B cell (primary cell): ENCODE measurements at regions not wholly inside any gene's neighbourhood (a gene's known extent, or its start where the extent isn't known, plus 50 kb on each side); places are given as distances from the start of the nearest gene placed in this dataset.

Experiments
- ATAC-seq: fragments of 200-7000 bp; cut with Tn5 transposase; one replicate; pipeline ENCODE4 v1.10.0; 2021; ENCODE audit warnings: low read depth, mild to moderate bottlenecking, moderate number of reproducible peaks, moderate library complexity
- CTCF ChIA-PET: fragments of 350-600 bp; sonication (Branson Sonifier 250); formaldehyde crosslinking; loops from one replicate; lab custom pipeline; 2021; ENCODE audit warnings: antibody characterized with exemption, inconsistent platforms; lab: Charles Lee
- POLR2A ChIA-PET: fragments of 350-600 bp; sonication (Branson Sonifier 250); formaldehyde crosslinking; loops from one replicate; lab custom pipeline; 2021; ENCODE audit warnings: antibody characterized with exemption; lab: Charles Lee
- DNase-seq: peaks from one replicate; pipeline ENCODE4 v3.0.0; 2013
- H2AFZ ChIP-seq: 2 replicates; pipeline ENCODE4 v1.6.1; 2012; ENCODE audit warnings: mild to moderate bottlenecking, low read depth, low read length; ENCODE audit not compliant: insufficient read depth, poor library complexity, severe bottlenecking
- H3K27ac ChIP-seq, 2 donors: 1 replicate in 1 of 2; 2 replicates in 1 of 2; pipeline ENCODE4 v1.5.1; 2012 to 2013; ENCODE audit warnings: low read length in 2 of 2, mild to moderate bottlenecking in 2 of 2, moderate library complexity in 1 of 2
- H3K27me3 ChIP-seq, 4 experiments: fragments of 200-600 bp in 1 of 4; sonication (generic) in 1 of 4; replicated peaks in 1 of 4; 1 replicate in 2 of 4; 2 replicates in 2 of 4; pipeline versions ENCODE4 v1.6.1 to v1.7.0; 2013 to 2016; ENCODE audit warnings: low read length in 3 of 4, mild to moderate bottlenecking in 2 of 4, mixed read lengths in 1 of 4, moderate library complexity in 1 of 4; ENCODE audit not compliant: insufficient read depth in 4 of 4, control insufficient read depth in 3 of 4; ENCODE audit errors: control extremely low read depth in 1 of 4
- H3K36me3 ChIP-seq, 2 experiments: replicated peaks in 1 of 2; 1 replicate in 1 of 2; 2 replicates in 1 of 2; pipeline versions ENCODE4 v1.6.1 to v1.7.1; 2013; ENCODE audit warnings: low read length in 1 of 2; ENCODE audit not compliant: insufficient read depth in 2 of 2, control insufficient read depth in 1 of 2; ENCODE audit errors: control extremely low read depth in 1 of 2, extremely low read depth in 1 of 2
- H3K4me1 ChIP-seq, 2 donors: fragments of 200-600 bp in 1 of 2; sonication (generic) in 1 of 2; 1 replicate in 1 of 2; 2 replicates in 1 of 2; pipeline versions ENCODE4 v1.5.1 to v1.6.1; 2013 to 2017; ENCODE audit warnings: low read length in 2 of 2; ENCODE audit not compliant: control insufficient read depth in 2 of 2, insufficient read depth in 2 of 2
- H3K4me2 ChIP-seq: replicated peaks from 2 replicates; pipeline ENCODE3; 2012; ENCODE audit warnings: mild to moderate bottlenecking, low read depth, low read length; ENCODE audit not compliant: poor library complexity, severe bottlenecking
- H3K4me3 ChIP-seq, 5 experiments: fragments of 200-600 bp in 1 of 5; sonication (generic) in 1 of 5; 1 replicate in 3 of 5; 2 replicates in 2 of 5; pipeline versions ENCODE4 v1.5.1 to v1.7.0; 2011 to 2016; ENCODE audit warnings: low read length in 4 of 5, mild to moderate bottlenecking in 4 of 5, low read depth in 2 of 5, control low read depth in 1 of 5, moderate library complexity in 1 of 5; ENCODE audit not compliant: insufficient read depth in 1 of 5; ENCODE audit errors: control extremely low read depth in 1 of 5, extremely low read depth in 1 of 5
- H3K79me2 ChIP-seq: fragments of 200-600 bp; sonication (generic); one replicate; pipeline ENCODE4 v1.6.0; 2016; ENCODE audit warnings: low read length; ENCODE audit not compliant: control insufficient read depth, insufficient read depth
- H3K9ac ChIP-seq: fragments of 200-600 bp; sonication (generic); 2 replicates; pipeline ENCODE4 v1.6.1; 2017; ENCODE audit warnings: mild to moderate bottlenecking, low read length, moderate library complexity
- H3K9me3 ChIP-seq, 3 donors: one replicate each; pipeline versions ENCODE4 v1.6.1 to v1.7.1; 2013; ENCODE audit warnings: low read length in 2 of 3; ENCODE audit not compliant: control insufficient read depth in 2 of 3, insufficient read depth in 1 of 3; ENCODE audit errors: control extremely low read depth in 1 of 3
- H4K20me1 ChIP-seq: 2 replicates; pipeline ENCODE4 v1.6.0; 2012; ENCODE audit warnings: mild to moderate bottlenecking, low read length; ENCODE audit not compliant: insufficient read depth, control insufficient read depth, poor library complexity, severe bottlenecking
- H3K27ac Mint-ChIP-seq: one replicate; pipeline ENCODE4 v1.8.0; 2021; ENCODE audit warnings: mixed read lengths
- H3K27me3 Mint-ChIP-seq: one replicate; pipeline ENCODE4 v1.8.0; 2021; ENCODE audit warnings: mixed read lengths
- H3K4me1 Mint-ChIP-seq: one replicate; pipeline ENCODE4 v1.8.0; 2021; ENCODE audit warnings: mixed read lengths
- H3K4me3 Mint-ChIP-seq: one replicate; pipeline ENCODE4 v1.8.0; 2021; ENCODE audit warnings: mixed read lengths
- H3K9me3 Mint-ChIP-seq: one replicate; pipeline ENCODE4 v1.8.0; 2022; ENCODE audit warnings: mixed read lengths; ENCODE audit not compliant: insufficient read depth
- CTCF ChIP-seq: fragments of 200-600 bp; IDR thresholded peaks from one replicate; pipeline ENCODE4 v1.8.0; 2022; ENCODE audit warnings: antibody characterized with exemption, mild to moderate bottlenecking
- EZH2 ChIP-seq: IDR thresholded peaks from 2 replicates; pipeline ENCODE4 v1.6.1; 2012; ENCODE audit warnings: borderline replicate concordance, low read depth, mild to moderate bottlenecking, moderate library complexity, low read length; ENCODE audit not compliant: insufficient read depth, poor library complexity, severe bottlenecking
- WGBS: methylation state at CpG from one replicate; pipeline ENCODE4 v1.1.5; 2013; ENCODE audit warnings: missing lambda C conversion rate; ENCODE audit not compliant: insufficient coverage; 5-methylcytosine and 5-hydroxymethylcytosine counted together
- intact Hi-C: fragments of 100-400 bp; cut with micrococcal nuclease; formaldehyde crosslinking; loops from one replicate; pipeline ENCODE4 v1.10.0; 2022

GRCh38 chr18:78564030-78564429 lies 415.6 kb upstream of the SALL3 start:
- H3K4me2 ChIP-seq: no peak overlapping the region
- no peak for ATAC-seq
- Mint-ChIP-seq H3K9me3 (peaks cover 4% of the 10 kb centered on the region), H3K27ac (no peak overlapping the region), H3K4me1 (no peaks in the 10 kb centered on the region), H3K4me3 (no peak overlapping the region), H3K27me3 (no peaks in the 10 kb centered on the region)
- intact Hi-C loops: no loop called here
- H3K9ac ChIP-seq: no peak overlapping the region
- no peaks in the 10 kb centered on the region for H3K4me1 ChIP-seq
- TF ChIP-seq CTCF (no peak), EZH2 (no peak)
- H3K27me3 ChIP-seq: no peaks in the 10 kb centered on the region
- POLR2A ChIA-PET: no interaction called here
- H3K4me3 ChIP-seq: no peak overlapping the region
- H3K36me3 ChIP-seq: no peaks in the 10 kb centered on the region
- H3K9me3 ChIP-seq: peaks cover 0 to 38% (median 0%) of the 10 kb centered on the region in 3 donors
- CTCF ChIA-PET: no interaction called here
- H3K79me2 ChIP-seq: no peaks in the 10 kb centered on the region
- WGBS: 87% methylated on average over 5 of the region's 7 CpGs
- no peaks in the 10 kb centered on the region for H4K20me1 ChIP-seq
- no peak for DNase-seq
- H2AFZ ChIP-seq: no peak overlapping the region
- no peak overlapping the region for H3K27ac ChIP-seq

- H3K4me1 Mint-ChIP-seq: no peaks in the 10 kb centered on the region
- Histone ChIP-seq H3K4me1 (no peaks in the 10 kb centered on the region), H3K4me3 (no peak overlapping the region), H2AFZ (no peak overlapping the region), H4K20me1 (no peaks in the 10 kb centered on the region), H3K4me2 (no peak overlapping the region), H3K79me2 (no peaks in the 10 kb centered on the region), H3K9ac (no peak overlapping the region), H3K9me3 (peaks cover 0 to 33% (median 0%) of the 10 kb centered on the region in 3 donors), H3K27ac (no peak overlapping the region), H3K36me3 (no peaks in the 10 kb centered on the region), H3K27me3 (no peaks in the 10 kb centered on the region)
- POLR2A ChIA-PET: no interaction called here
- CTCF ChIA-PET: no interaction called here
- peaks cover 4% of the 10 kb centered on the region for H3K9me3 Mint-ChIP-seq
- no peak for DNase-seq
- intact Hi-C loops: no loop called here
- H3K27me3 Mint-ChIP-seq: no peaks in the 10 kb centered on the region
- 95% methylated on average over 10 of the region's 14 CpGs for WGBS
- H3K27ac Mint-ChIP-seq: no peak overlapping the region
- ATAC-seq: no peak
- H3K4me3 Mint-ChIP-seq: no peak overlapping the region
- TF ChIP-seq CTCF (no peak), EZH2 (no peak)
Measured at GRCh38 chr18:78564518-78564917, 415.1 kb upstream of the SALL3 start.
